ENCODE measurements at regions not wholly inside any gene's neighbourhood (a gene's known extent, or its start where the extent isn't known, plus 50 kb on each side); places are given as distances from the start of the nearest gene placed in this dataset.

DNA sequence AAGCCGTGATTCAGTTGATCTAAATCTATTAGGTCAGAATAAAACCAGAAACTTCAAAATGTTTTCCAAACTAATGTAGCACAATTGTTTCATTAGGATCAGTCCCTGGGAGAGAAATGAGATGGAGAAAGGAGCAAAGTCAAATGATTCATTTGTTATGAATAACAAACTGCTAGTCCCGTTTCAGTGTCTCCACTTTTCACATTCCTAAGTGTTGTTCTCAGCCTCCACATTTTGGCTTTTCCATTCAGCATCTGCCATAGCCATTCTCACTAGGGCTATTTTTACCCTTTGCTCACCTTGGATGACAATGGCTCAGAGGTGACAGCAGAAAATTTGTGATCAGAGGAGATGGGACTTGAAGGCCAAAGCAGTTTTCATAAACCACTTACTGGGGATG is 314.1 kb upstream of the KIF2A start:
- TF ChIP-seq JUN (IDR thresholded peaks at IDR 0.05; ENCODE audit: low read depth, low read length) (no peak), GABPA (IDR thresholded peaks at IDR 0.05; ENCODE audit: borderline replicate concordance, insufficient read depth, low read length) (no peak), TEAD4 (IDR thresholded peaks at IDR 0.05; ENCODE audit: low read depth, low read length) (no peak), JUND (IDR thresholded peaks at IDR 0.05; ENCODE audit: low read length) (no peak), EZH2 (IDR thresholded peaks at IDR 0.05; ENCODE audit: low read depth, low read length, severe bottlenecking) (no peak), SUZ12 (IDR thresholded peaks at IDR 0.05; ENCODE audit: low read length) (no peak), YY1 (IDR thresholded peaks at IDR 0.05; ENCODE audit: low read depth, low read length) (no peak), TAF7 (optimal IDR thresholded peaks at IDR 0.05; ENCODE audit: borderline replicate concordance, low read depth, low read length) (no peak), SP1 (IDR thresholded peaks at IDR 0.05; ENCODE audit: low read depth, low read length) (no peak)
- TF ChIP-seq, protein P1, sequence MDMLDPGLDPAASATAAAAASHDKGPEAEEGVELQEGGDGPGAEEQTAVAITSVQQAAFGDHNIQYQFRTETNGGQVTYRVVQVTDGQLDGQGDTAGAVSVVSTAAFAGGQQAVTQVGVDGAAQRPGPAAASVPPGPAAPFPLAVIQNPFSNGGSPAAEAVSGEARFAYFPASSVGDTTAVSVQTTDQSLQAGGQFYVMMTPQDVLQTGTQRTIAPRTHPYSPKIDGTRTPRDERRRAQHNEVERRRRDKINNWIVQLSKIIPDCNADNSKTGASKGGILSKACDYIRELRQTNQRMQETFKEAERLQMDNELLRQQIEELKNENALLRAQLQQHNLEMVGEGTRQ (IDR thresholded peaks at IDR 0.05; ENCODE audit: low read length): no peak
- TF ChIP-seq, protein P2, sequence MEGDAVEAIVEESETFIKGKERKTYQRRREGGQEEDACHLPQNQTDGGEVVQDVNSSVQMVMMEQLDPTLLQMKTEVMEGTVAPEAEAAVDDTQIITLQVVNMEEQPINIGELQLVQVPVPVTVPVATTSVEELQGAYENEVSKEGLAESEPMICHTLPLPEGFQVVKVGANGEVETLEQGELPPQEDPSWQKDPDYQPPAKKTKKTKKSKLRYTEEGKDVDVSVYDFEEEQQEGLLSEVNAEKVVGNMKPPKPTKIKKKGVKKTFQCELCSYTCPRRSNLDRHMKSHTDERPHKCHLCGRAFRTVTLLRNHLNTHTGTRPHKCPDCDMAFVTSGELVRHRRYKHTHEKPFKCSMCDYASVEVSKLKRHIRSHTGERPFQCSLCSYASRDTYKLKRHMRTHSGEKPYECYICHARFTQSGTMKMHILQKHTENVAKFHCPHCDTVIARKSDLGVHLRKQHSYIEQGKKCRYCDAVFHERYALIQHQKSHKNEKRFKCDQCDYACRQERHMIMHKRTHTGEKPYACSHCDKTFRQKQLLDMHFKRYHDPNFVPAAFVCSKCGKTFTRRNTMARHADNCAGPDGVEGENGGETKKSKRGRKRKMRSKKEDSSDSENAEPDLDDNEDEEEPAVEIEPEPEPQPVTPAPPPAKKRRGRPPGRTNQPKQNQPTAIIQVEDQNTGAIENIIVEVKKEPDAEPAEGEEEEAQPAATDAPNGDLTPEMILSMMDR (IDR thresholded peaks at IDR 0.05; ENCODE audit: control extremely low read depth in 1 of 3, insufficient read depth in 1 of 3, low read depth in 1 of 3, low read length in 3 of 3): no peak
- TF ChIP-seq, protein P3, sequence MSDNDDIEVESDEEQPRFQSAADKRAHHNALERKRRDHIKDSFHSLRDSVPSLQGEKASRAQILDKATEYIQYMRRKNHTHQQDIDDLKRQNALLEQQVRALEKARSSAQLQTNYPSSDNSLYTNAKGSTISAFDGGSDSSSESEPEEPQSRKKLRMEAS (IDR thresholded peaks at IDR 0.05): no peak
